ENCODE measurements at regions not wholly inside any gene's neighbourhood (a gene's known extent, or its start where the extent isn't known, plus 50 kb on each side); places are given as distances from the start of the nearest gene placed in this dataset.

DNA sequence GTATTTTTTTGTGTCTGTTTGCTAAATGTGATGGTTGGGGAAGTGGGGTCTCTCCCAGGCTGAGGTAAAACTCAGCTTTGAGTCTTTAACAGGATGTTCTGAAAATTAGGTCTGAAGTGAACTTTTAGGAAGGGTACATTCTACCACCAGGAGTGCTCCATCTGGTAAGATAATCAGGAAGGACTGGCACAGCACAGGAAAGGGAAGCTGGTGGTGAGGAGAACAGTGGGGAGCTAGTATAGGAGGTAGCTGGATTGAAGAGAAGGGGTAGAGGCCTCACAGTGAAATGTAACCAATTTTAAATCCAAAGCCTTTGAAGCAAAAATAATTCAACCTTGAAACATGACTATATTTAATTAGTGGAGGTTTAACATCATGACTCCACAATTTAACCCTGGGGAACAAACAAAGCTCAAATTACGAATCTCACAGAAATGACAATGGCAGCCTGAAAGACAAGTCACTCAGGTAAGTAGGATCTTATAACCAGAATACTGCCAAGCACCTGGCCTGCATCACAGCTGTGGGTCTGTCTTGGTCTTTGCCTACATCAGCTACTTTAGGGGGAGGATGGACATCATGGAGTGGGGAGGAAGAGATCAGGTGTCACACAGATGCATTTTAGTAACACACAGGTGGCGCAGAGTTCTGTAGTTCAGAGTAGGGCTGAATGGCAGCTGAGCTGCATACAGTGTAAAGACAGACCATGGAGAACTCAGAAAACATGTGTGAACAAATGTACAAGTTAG, 445.3 kb downstream of the DMRT2 start:
- TF ChIP-seq TCF7L2 (IDR thresholded peaks at IDR 0.05; ENCODE audit: borderline replicate concordance, extremely low read depth, insufficient read depth, insufficient read length) (no peak), EZH2 (IDR thresholded peaks at IDR 0.05) (no peak), YY1 (IDR thresholded peaks at IDR 0.05; ENCODE audit: extremely low read depth, insufficient replicate concordance, low read depth, low read length) (no peak), ZBTB33 (IDR thresholded peaks at IDR 0.05; ENCODE audit: extremely low read depth, insufficient replicate concordance, low read length) (no peak), CBX3 (IDR thresholded peaks at IDR 0.05; ENCODE audit: low read depth) (no peak), EGR1 (IDR thresholded peaks at IDR 0.05; ENCODE audit: low read depth) (no peak), ZNF274 (IDR thresholded peaks at IDR 0.05; ENCODE audit: low read depth, low read length) (no peak), CEBPB (IDR thresholded peaks at IDR 0.05; ENCODE audit: low read depth) (no peak)
- TF ChIP-seq, protein P1, sequence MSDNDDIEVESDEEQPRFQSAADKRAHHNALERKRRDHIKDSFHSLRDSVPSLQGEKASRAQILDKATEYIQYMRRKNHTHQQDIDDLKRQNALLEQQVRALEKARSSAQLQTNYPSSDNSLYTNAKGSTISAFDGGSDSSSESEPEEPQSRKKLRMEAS (IDR thresholded peaks at IDR 0.05): no peak
- TF ChIP-seq, protein P2, sequence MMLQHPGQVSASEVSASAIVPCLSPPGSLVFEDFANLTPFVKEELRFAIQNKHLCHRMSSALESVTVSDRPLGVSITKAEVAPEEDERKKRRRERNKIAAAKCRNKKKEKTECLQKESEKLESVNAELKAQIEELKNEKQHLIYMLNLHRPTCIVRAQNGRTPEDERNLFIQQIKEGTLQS (IDR thresholded peaks at IDR 0.05): no peak
- Histone ChIP-seq H3K79me2 (ENCODE audit: insufficient read depth, low read length) (no peaks in the 10 kb centered on the region), H3K4me1 (ENCODE audit: control insufficient read depth in 1 of 2, insufficient read depth in 2 of 2, low read length in 2 of 2) (no peaks in the 10 kb centered on the region), H2AFZ (ENCODE audit: low read depth, low read length, poor library complexity, severe bottlenecking) (no peak overlapping the region), H4K20me1 (ENCODE audit: insufficient read depth) (no peaks in the 10 kb centered on the region), H3K9me3 (ENCODE audit: control insufficient read depth in 1 of 2, insufficient read depth in 1 of 2, low read depth in 1 of 2, low read length in 2 of 2) (peaks cover 0 to 18% of the 10 kb centered on the region in 2 experiments; a peak in 2 of 4 replicates), H3K9me2 (ENCODE audit: insufficient read depth) (no peaks in the 10 kb centered on the region), H3K4me3 (replicated peaks in 1 of 2; ENCODE audit: low read depth in 1 of 2, low read length in 2 of 2) (no peak overlapping the region), H3K27ac (ENCODE audit: low read depth, low read length) (no peak overlapping the region), H3K36me3 (ENCODE audit: control insufficient read depth in 1 of 2, insufficient read depth in 2 of 2, low read length in 2 of 2) (no peaks in the 10 kb centered on the region), H3K27me3 (ENCODE audit: insufficient read depth, low read length) (no peaks in the 10 kb centered on the region), H3K4me2 (ENCODE audit: low read length) (no peak overlapping the region), H3K9ac (ENCODE audit: low read length) (no peak overlapping the region)
- DNase-seq (ENCODE audit: low read depth, low spot score) (no peak), ATAC-seq (no peak)
- POLR2A ChIA-PET: no interaction called here
- CTCF ChIA-PET: no interaction called here
- BruUV-seq (replicated peaks): no TSS peak
- RAD21 ChIA-PET (ENCODE audit: low non-redundant PET in 1 of 2, low total read pairs in 2 of 2, uncharacterized antibody in 2 of 2, unreplicated experiment in 2 of 2): no interaction called here
- intact Hi-C loops (cut with micrococcal nuclease): no loop called here

Measured in HCT116 (cell line).